ENCODE measurements at regions not wholly inside any gene's neighbourhood (a gene's known extent, or its start where the extent isn't known, plus 50 kb on each side); places are given as distances from the start of the nearest gene placed in this dataset.

DNA sequence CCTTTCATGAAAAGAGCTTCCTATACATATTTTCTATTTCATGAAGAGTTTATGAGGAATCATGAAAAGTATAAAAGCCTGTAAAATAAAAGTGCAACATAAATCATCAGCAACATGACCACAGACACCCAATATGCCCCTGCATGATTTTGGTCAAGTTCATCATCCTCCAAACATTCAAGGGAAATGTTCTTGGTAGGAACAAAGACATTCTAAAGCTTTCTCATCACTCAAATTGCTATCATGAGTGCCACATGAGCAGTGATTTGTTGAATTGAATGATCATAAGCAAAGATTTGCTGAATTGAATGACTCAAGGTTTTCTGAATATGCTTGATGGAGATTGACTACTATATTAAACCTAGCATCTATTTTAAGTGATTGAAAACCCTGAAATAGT, 172.2 kb downstream of the MBD2 start:
- Histone ChIP-seq H3K4me3 (no peak overlapping the region), H3K36me3 (no peaks in the 10 kb centered on the region), H3K27ac (no peak overlapping the region), H3K9me3 (no peaks in the 10 kb centered on the region), H3K27me3 (replicated peaks in 1 of 7) (no peaks in the 10 kb centered on the region), H3K4me1 (no peaks in the 10 kb centered on the region)
- TF ChIP-seq POLR2AphosphoS5 (IDR thresholded peaks at IDR 0.05) (no peak), POLR2A (IDR thresholded peaks at IDR 0.05) (no peak)
- TF ChIP-seq, protein P1, sequence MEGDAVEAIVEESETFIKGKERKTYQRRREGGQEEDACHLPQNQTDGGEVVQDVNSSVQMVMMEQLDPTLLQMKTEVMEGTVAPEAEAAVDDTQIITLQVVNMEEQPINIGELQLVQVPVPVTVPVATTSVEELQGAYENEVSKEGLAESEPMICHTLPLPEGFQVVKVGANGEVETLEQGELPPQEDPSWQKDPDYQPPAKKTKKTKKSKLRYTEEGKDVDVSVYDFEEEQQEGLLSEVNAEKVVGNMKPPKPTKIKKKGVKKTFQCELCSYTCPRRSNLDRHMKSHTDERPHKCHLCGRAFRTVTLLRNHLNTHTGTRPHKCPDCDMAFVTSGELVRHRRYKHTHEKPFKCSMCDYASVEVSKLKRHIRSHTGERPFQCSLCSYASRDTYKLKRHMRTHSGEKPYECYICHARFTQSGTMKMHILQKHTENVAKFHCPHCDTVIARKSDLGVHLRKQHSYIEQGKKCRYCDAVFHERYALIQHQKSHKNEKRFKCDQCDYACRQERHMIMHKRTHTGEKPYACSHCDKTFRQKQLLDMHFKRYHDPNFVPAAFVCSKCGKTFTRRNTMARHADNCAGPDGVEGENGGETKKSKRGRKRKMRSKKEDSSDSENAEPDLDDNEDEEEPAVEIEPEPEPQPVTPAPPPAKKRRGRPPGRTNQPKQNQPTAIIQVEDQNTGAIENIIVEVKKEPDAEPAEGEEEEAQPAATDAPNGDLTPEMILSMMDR (IDR thresholded peaks at IDR 0.05 in 8 of 11, conservative IDR thresholded peaks at IDR 0.05 in 3 of 11): no peak
- intact Hi-C loops (cut with DNase I; ENCODE audit: low total_unique reads): no loop called here
- DNase-seq: no peak

GRCh38 chr18:54043484-54044251, 180.8 kb downstream of the MBD2 start:
- H3K9me3 ChIP-seq: no peaks in the 10 kb centered on the region

DNA sequence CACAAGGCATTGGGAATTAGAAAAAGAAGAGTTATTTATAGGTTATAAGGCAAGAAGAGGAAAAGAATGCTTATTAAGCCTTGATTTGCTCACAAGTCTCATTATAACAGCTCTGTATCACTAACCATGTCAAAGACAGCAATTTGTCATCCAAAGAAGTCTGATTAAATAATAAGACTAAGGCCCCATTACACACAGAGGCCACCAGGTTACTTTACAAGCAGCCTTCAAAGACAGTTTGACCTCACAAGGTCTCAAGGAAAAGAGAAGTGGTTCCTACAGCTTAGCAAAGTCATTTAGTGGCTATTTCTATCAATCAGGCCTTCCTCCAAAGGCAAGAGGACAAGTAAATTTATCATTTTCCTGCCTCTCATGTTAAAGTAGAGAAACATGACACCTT, 188.5 kb downstream of the MBD2 start:
- no peaks in the 10 kb centered on the region for H3K27me3 ChIP-seq (replicated peaks in 1 of 7)
- no peak for DNase-seq
- no peak overlapping the region for H3K27ac ChIP-seq
- H3K4me1 ChIP-seq: no peaks in the 10 kb centered on the region
- H3K36me3 ChIP-seq: no peaks in the 10 kb centered on the region
- H3K4me3 ChIP-seq: no peak overlapping the region
- intact Hi-C loops (cut with DNase I; ENCODE audit: low total_unique reads): no loop called here
- no peaks in the 10 kb centered on the region for H3K9me3 ChIP-seq
- TF ChIP-seq, protein P1 (IDR thresholded peaks at IDR 0.05 in 8 of 11, conservative IDR thresholded peaks at IDR 0.05 in 3 of 11): no peak
- TF ChIP-seq POLR2A (IDR thresholded peaks at IDR 0.05) (no peak), POLR2AphosphoS5 (IDR thresholded peaks at IDR 0.05) (no peak)

More at GRCh38 chr18:54043484-54044251, 180.8 kb downstream of the MBD2 start:
- WGBS, 5 donors: 66 to 93% (median 89%) methylated on average over 2 of the region's 2 CpGs
- Histone ChIP-seq H3K36me3 (no peaks in the 10 kb centered on the region), H3K4me3 (no peak overlapping the region), H3K27me3 (replicated peaks in 1 of 7) (no peaks in the 10 kb centered on the region), H3K4me1 (no peaks in the 10 kb centered on the region), H3K27ac (no peak overlapping the region)
- TF ChIP-seq, protein P1 (IDR thresholded peaks at IDR 0.05 in 8 of 11, conservative IDR thresholded peaks at IDR 0.05 in 3 of 11): no peak
- no peak for TF ChIP-seq POLR2AphosphoS5 (IDR thresholded peaks at IDR 0.05)
- TF ChIP-seq POLR2A (IDR thresholded peaks at IDR 0.05): no peak
- DNase-seq: no peak
- intact Hi-C loops (cut with DNase I; ENCODE audit: low total_unique reads): no loop called here

DNA sequence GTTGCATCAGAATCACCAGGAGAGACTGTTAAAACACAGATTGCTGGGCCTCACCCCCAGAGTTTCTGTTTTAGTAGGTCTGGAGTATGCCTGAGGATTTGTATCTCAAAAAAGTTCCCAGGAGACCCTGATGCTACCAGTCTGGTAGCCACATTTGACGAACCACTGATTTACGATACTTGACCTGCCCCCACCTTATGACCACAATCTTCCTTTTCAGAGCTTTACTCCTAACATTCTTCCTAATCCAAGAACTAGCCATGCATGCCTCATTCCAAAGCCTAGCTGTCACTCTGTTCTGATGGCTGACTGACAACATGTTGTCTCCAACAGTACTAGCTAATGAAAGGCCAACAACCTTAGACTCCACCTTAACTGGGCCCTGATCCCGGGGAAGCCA, 191.4 kb downstream of the MBD2 start:
- no peaks in the 10 kb centered on the region for H3K9me3 ChIP-seq
- TF ChIP-seq POLR2A (IDR thresholded peaks at IDR 0.05) (no peak), POLR2AphosphoS5 (IDR thresholded peaks at IDR 0.05) (no peak)
- TF ChIP-seq, protein P1 (IDR thresholded peaks at IDR 0.05 in 8 of 11, conservative IDR thresholded peaks at IDR 0.05 in 3 of 11): no peak
- intact Hi-C loops (cut with DNase I; ENCODE audit: low total_unique reads): no loop called here
- H3K27me3 ChIP-seq (replicated peaks in 1 of 7): no peaks in the 10 kb centered on the region
- no peak for DNase-seq
- H3K4me1 ChIP-seq: no peaks in the 10 kb centered on the region
- H3K4me3 ChIP-seq: no peak overlapping the region
- 75 to 92% (median 88%) methylated on average over 3 of the region's 3 CpGs for WGBS, 5 donors
- no peaks in the 10 kb centered on the region for H3K36me3 ChIP-seq
- H3K27ac ChIP-seq: no peak overlapping the region

All from spleen (tissue), 11 donors.